Activated naive CD4-positive, alpha-beta T cell treated with anti-CD3 and anti-CD28 coated beads for 36 hours (primary cell): ENCODE measurements at regions not wholly inside any gene's neighbourhood (a gene's known extent, or its start where the extent isn't known, plus 50 kb on each side); places are given as distances from the start of the nearest gene placed in this dataset.
"Not testable (repeated sequence)": the region's sequence is repeated elsewhere in the genome, so short reads cannot be mapped to it uniquely, and the experiment has no call there.

Experiments used
- CTCF ChIA-PET: fragments of 350-600 bp; sonication (Branson Sonifier 250); formaldehyde crosslinking; loops from one replicate; lab custom pipeline; 2021; ENCODE audit warnings: antibody characterized with exemption; lab: Charles Lee
- DNase-seq: peaks from one replicate; pipeline ENCODE4 v3.0.0-alpha.2; 2020
- H3K27ac Mint-ChIP-seq: one replicate; pipeline ENCODE4 v1.8.0; 2021; ENCODE audit warnings: mild to moderate bottlenecking, mixed read lengths
- H3K27me3 Mint-ChIP-seq: one replicate; pipeline ENCODE4 v1.8.0; 2021; ENCODE audit warnings: low read depth, mixed read lengths
- H3K36me3 Mint-ChIP-seq: one replicate; pipeline ENCODE4 v1.8.0; 2021; ENCODE audit warnings: low read depth, mixed read lengths
- H3K4me1 Mint-ChIP-seq: one replicate; pipeline ENCODE4 v1.8.0; 2021; ENCODE audit warnings: low read depth, mixed read lengths
- H3K4me3 Mint-ChIP-seq: one replicate; pipeline ENCODE4 v1.8.0; 2021; ENCODE audit warnings: mild to moderate bottlenecking, moderate library complexity, mixed read lengths
- H3K9me3 Mint-ChIP-seq: one replicate; pipeline ENCODE4 v1.8.0; 2021; ENCODE audit warnings: mixed read lengths
- intact Hi-C: fragments of 100-400 bp; cut with micrococcal nuclease; formaldehyde crosslinking; loops from one replicate; pipeline ENCODE4 v1.15.1; 2023

- H3K4me1 Mint-ChIP-seq, H3K9me3 Mint-ChIP-seq, H3K27me3 Mint-ChIP-seq, CTCF ChIA-PET, H3K4me3 Mint-ChIP-seq, intact Hi-C loops, DNase-seq, H3K27ac Mint-ChIP-seq, H3K36me3 Mint-ChIP-seq: not testable (repeated sequence)
Observed at GRCh38 chr12:102291498-102292440, 94.1 kb upstream of the PMCH start.

DNA sequence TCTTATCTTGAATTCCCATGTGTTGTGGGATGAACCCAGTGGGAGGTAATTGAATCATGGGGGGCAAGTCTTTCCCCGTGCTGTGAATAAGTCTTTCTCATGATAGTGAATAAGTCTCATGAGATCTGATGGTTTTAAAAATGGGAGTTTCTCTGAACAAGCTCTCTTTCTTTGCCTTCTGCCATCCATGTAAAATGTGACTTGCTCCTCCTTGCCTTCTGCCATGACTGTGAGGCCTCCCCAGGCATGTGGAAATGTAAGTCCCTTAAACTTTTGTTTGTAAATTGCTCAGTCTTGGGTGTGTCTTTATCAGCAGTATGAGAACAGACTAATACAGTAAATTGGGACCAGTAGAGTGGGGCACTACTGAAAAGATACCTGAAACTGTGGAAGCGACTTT is 92.1 kb upstream of the PMCH start:
- H3K27me3 Mint-ChIP-seq, CTCF ChIA-PET, H3K4me3 Mint-ChIP-seq, DNase-seq, intact Hi-C loops, H3K4me1 Mint-ChIP-seq, H3K36me3 Mint-ChIP-seq, H3K9me3 Mint-ChIP-seq, H3K27ac Mint-ChIP-seq: not testable (repeated sequence)

DNA sequence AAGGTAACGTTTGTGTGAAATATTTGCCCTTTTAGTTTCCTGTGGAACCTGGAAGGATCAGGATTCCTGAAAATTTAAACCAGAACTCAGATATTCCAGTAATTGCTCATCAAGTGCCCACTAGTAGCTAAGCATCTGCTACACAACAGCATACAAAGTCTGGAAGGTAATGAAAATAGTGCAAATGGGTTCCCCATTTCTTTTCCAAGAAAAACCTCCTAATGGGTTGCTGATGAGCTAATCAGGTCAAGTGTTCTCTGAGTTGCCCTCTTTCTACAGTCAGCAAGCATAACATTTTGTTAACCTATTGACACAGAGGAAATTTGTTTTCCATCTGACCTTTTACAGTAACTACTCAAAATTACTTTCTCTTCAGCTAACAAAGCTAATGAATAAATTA is 83.6 kb upstream of the PMCH start:
- Mint-ChIP-seq H3K27me3 (peaks cover 2% of the 10 kb centered on the region), H3K4me1 (no peaks in the 10 kb centered on the region), H3K27ac (no peak overlapping the region), H3K9me3 (peaks cover 5% of the 10 kb centered on the region), H3K4me3 (no peak overlapping the region), H3K36me3 (no peaks in the 10 kb centered on the region)
- CTCF ChIA-PET, result no interaction called here
- no peak for DNase-seq
- intact Hi-C loops, result no loop called here

DNA sequence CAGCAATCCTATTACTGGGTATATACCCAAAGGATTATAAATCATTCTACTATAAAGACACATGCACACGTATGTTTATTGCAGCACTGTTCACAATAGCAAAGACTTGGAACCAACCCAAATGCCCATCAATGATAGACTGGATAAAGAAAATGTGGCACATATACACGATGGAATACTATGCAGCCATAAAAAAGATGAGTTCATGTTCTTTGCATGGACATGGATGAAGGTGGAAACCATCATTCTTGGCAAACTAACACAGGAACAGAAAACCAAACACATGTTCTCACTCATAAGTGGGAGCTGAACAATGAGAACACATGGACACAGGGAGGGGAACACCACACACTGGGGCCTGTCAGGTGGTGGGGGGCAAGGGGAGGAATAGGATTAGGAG is 58.1 kb upstream of the PMCH start:
- peaks cover 12% of the 10 kb centered on the region for H3K9me3 Mint-ChIP-seq
- H3K27me3 Mint-ChIP-seq, H3K4me1 Mint-ChIP-seq, H3K27ac Mint-ChIP-seq, intact Hi-C loops, CTCF ChIA-PET, DNase-seq, H3K4me3 Mint-ChIP-seq, H3K36me3 Mint-ChIP-seq: not testable (repeated sequence)

DNA sequence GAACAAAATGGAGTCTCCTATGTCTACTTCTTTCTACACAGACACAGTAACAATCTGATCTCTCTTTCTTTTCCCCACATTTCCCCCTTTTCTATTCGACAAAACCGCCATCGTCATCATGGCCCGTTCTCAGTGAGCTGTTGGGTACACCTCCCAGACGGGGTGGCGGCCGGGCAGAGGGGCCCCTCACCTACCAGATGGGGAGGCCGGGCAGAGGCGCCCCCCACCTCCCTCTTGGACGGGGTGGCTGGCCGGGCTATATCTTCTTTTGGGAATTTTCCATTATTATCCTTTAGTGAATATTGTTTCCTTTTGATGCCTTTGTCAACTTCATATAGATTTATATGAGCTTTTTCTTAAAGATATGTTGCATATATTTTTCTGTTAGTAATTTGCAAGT is 53.4 kb upstream of the PMCH start:
- H3K9me3 Mint-ChIP-seq, DNase-seq, CTCF ChIA-PET, H3K4me3 Mint-ChIP-seq, H3K4me1 Mint-ChIP-seq, H3K27me3 Mint-ChIP-seq, H3K27ac Mint-ChIP-seq, H3K36me3 Mint-ChIP-seq, intact Hi-C loops: not testable (repeated sequence)

DNA sequence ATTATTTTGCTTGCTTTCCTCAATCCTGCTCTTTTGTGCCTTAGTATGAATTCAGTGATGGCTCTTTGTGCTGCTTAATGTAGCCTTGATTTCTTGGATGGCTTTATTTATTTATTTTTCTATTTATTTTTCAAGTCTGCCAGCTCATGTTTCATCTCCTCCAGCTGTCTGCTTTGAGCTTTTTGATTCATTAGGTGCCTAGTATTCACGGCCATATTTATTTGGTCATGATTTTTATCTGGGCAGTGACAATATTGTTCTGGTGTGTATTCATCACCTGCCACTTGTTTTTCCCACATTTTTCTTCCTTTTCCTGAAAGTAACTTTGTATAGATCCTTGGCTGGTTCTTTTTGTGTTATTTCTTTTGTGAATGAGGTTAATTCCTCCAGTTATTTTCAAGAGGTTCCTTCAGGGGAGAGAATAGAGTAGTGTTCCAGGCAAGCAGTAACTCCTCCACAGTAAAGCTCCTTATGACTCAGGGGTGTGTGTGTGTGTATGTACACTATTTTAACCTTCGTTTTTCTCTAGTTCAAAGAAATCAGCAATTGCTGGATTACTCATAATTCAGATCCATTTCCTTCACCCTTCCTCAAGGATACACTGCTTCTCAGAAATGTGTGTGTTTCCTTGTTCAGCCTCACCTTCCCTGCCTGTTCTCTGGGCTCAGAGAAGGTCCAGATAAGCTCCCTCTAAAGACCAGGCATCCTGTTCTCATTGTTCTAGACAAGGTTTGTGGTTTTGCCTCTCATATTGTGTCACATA is 51.6 kb upstream of the PMCH start:
- CTCF ChIA-PET, result no interaction called here
- Mint-ChIP-seq H3K27me3 (peaks cover 4% of the 10 kb centered on the region), H3K4me1 (no peaks in the 10 kb centered on the region), H3K36me3 (no peaks in the 10 kb centered on the region), H3K27ac (no peak overlapping the region), H3K9me3 (peaks cover 6% of the 10 kb centered on the region), H3K4me3 (no peak overlapping the region)
- intact Hi-C loops, result no loop called here
- no peak for DNase-seq
